NCI-H2227 treated with DMSO at 0.1 percent for 48 hours (cell line): ENCODE measurements at regions not wholly inside any gene's neighbourhood (a gene's known extent, or its start where the extent isn't known, plus 50 kb on each side); places are given as distances from the start of the nearest gene placed in this dataset.

Experiments
- DNase-seq: peaks from one replicate; lab custom pipeline; 2025; lab: John Stamatoyannopoulos, UW

DNA sequence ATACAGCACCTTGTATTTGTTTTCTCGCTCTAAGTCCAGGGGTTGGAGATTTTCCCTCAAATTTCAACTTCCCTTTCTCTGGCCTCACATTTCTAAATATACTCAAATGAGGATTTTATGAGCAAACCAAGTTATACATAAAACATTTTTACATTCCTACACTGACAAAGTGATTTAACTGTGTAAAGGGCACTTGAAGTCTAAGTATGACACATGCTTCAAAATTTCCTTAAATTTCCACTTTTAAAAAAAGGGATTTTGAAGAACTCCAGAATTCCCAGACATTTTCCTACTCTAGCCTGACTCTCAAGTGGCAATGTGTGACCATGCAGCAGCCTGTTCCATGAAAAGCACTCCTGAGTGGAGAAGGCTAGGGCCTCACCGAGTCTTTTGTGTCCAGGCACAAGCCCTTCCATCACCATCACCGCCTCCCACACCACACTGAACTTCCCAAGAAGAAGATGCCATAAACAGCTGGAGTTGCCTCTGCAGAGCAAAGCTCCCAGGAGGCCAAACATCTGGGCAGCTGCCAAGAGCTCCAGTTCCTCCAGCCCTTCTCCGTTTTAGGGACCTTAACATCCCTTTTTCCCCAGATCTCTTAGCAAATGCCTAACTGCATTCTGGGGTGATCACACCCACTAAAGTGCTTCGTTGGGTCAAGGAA lies 68.9 kb downstream of the NCR2 start:
- no peak for DNase-seq

DNA sequence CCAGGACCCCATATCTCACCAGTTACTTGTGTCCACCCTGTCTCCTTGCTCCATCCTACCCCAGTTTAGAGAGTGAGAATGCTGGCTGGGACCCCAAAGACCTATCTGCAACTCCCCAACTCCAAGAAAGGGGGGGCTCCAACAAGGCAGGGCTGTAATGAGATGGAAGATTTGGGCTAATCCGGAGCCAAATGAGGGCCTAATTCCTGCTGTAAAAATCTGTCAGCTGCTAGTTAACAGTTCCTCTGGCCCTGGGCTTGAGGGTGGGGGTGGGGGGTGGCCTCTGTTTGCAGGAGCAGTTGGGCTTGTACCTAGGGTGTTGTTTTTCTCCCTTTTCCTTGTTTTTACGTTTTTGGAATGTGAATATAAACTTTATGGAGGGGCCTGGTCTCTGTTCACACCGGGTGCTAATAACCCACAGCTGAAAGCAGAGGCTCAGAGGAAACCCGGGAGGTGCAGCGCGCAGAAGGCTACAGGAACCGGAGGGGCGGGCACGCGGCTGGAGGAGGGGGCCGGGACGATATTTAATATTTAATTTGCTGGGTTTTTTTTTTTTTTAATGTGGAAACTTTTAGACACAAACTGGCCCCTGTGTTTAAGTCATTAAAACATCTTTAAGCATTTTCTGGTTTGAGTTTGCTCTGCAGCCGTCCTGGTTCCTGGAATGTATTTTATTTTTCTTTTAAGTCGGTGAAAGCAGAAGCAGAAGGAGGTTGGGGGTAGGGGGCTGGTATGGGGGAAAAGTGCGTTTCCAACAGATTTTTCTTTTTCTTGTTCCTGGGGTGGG lies 70.7 kb downstream of the NCR2 start:
- no peak for DNase-seq

DNA sequence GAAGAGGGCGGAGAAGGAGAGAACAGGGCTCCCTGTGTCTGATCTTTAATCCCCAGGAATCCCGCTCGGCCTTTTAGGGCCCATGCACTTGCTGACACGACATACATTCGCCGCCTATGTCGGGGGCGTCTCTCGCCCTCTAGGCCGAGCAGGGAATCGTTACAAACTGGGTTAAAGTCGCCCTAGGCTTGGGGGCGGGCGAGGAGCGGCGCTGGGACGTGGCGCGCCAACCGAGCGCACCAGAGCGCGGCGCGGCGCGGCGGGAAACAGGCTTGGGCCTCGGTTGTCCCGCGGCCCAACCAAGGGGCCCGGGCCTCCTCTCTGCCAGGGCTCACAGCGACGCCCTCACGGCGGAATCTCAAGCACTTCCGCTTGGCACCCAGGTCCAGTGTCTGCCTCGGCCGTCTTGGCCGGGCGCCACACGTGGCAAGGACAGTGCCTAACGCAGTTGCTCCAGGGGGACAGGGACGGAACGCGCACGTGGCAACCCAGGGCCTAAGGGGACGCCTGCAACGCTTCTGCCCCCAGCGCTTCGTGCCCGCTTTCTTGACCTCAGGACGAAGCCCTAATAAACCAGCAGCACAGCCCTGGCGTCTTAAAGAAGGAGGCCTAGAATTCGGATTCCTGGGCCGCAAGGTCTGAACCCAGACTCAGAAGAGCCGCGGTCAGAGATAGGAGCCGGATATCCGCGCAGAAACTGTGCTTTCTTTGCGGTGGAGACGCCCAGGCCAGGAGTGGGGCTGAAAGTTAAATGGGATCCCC lies 71.5 kb downstream of the NCR2 start:
- no peak for DNase-seq

- DNase-seq, result no peak
Measured at GRCh38 chr6:41408576-41408975, 73.2 kb downstream of the NCR2 start.

GRCh38 chr6:41408982-41409381 lies 73.6 kb downstream of the NCR2 start:
- DNase-seq, result no peak

DNA sequence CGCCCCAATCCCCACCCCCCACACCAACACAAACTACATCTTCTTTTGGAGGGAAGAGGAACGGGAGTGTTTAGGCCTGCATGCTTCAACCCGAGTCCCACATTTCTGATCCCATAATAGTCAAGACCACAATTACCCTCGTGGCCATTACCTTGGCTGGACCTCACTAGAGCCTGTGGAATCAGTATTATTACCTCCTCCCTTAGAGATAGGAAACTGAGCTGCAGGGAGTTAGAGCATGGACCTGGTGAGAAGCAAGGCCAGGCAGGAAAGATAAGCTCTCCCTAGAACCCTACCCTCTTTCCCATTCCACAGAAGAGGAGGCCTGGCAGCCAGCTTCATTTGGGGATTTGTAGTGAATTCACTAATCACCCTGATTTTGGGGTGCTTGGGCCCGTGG lies 74.1 kb downstream of the NCR2 start:
- DNase-seq, result no peak

DNA sequence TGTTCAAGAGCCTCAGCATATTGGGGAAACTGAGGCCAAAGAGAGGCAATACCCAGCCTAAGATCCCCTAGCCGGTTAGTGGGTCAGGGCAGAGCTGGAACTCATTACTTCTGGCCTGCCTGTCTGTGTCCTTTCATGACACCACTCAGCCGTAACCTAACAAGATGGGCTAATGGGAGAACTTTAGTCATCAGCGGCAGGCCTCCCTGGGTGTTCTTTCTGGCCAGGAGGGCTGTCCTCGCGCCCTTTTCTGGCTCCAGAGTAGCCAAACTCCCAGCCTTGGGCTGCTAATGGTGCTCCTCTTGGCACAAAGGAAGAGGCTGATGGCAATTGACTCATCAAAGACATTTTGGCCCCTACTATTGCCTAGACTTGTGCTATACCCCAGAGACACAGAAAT lies 76.6 kb downstream of the NCR2 start:
- DNase-seq, result no peak

DNA sequence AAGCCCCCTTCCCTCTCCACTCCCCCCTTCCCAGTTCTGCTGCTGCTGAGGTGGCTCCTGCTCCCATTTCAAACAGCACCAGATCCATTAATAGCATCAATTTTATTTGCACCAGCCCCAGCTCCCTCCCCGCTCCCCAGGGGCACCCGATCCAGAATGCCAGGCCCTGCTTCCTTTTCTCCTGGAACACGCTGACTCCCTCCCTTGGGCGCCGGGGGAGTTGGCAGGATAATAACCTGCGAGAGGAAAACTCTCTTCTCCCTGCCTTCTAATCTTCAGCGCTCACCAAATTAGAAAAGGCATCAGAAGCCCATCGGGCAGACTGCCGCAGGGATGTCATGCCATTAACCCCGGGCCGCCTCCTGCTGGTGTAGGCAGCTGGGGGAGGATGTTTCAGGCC lies 77.8 kb downstream of the NCR2 start:
- DNase-seq, result no peak

DNA sequence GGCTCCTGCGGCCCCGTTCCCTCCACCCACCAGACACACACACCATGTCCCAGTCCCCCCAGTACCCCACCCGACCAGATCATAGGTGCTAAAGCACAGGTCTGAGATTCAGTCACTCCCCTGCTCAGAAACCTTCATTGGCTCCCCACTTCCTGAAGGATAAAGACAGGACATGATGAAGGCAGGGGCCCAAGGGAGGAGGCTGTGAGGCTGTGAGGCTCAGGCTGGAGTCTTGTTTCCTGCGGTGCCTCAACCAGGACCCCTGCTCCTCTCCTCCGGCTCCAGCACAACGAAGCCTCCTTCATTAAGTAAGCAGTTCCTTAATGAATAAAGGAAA lies 81.1 kb downstream of the NCR2 start:
- DNase-seq, result no peak

DNA sequence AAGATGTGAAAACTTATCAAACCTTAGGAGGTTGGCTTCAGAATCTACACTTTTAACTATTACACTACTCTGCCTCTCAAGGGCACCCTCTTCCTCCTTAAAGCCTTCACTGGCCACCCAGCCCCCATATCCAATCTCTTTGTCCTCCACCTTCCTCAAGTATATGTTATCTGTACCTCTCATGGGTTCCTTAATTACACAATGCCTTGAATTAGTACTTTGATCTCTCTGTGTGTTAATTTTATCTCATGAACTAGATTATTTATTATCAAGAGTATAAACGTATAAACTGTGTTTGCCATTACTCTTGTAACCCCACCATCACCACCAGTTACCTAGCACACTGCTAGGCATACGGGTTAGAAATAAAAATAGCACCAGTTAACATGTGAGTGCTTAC lies 83.3 kb downstream of the NCR2 start:
- DNase-seq, result no peak

GRCh38 chr6:41419385-41419784 lies 84.0 kb downstream of the NCR2 start:
- DNase-seq, result no peak

DNA sequence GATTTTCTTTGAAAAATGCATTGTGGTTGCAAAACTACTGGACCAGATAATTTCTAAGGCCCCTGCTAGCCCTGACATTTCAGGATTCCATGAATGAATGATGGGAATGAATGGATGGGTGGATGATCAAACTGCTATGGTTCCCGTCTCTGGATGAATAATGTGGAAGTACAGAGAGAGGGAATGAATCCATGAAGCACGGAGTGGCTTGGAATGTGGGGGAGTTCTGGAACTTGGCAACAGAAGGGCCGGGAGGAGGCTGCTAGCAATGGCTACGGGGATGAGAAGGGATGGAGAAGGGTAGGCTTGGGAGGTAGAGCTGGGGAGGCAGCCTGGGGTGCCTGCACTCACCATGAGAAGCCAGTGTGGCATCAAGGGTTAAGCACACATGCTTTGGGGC lies 84.8 kb downstream of the NCR2 start:
- DNase-seq, result no peak

DNA sequence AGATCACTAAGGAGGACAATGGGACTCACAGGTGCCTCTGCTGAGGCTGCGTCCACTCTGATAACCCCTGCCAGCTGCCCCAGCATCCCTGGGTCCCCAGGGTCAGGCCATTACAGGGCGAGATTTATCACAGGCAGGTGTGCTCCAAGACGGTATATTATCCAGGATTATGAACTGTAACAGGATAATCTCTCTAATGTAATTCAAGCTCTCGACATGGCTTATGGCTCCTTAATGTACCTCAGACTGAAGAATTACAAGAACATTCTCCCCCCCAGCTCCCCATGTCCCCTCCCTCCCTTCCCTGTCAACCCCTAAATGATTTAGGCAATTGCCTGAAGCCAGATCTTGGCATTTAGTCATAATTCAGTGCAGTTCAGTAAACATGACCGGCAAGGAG lies 86.8 kb downstream of the NCR2 start:
- no peak for DNase-seq

DNA sequence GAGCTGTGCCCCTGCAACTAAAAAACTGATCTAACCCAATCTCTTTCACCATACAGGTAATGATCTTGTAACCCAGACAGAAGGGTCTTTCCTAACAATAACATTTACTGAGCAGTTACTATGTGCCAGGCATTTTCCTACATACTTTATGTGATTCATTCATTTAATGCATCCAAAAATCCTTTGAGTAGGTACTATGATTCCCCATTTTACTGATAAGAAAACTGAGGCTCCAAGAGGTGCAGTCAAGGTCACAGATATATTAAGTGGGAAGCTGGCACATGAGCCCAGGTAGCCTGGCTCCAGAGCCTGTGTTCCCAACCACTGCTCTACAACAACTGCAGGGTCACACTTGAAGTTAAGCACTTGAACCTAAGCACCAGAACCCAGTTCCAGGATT lies 87.6 kb downstream of the NCR2 start:
- DNase-seq, result no peak

DNA sequence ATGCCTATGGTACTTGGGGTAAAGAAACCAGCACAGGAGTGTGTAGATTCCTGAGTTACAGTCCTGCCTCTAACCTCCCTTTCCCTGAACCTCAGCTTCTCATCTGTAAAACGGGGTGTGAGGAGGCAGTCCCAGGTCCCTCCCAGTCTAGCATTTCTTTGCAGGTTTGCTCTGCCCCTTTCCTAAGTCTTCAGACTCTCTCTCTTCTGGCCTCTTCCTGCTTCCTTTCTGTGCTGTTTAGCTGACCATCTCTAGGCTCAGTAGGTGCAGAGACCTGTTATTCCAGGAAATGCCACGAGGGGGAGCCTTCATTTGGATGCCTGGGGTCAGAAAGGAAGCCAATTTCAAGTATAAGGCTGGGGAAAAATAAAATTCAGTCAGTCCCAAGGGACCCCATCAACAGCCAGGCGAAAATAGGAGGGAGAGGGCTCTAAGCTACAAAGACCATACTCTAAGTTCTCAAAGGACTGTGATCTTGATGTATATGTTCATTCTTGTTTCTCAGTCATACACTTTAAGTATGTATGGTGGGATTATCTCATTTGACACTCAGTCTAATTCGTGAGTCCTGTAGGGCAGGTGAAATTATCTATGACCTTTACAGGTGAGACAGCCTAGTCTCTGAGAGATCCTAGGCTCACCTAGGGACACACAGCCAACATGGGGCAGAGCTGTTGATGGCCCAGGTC lies 89.1 kb downstream of the NCR2 start:
- DNase-seq, result peak; percentile 49

DNA sequence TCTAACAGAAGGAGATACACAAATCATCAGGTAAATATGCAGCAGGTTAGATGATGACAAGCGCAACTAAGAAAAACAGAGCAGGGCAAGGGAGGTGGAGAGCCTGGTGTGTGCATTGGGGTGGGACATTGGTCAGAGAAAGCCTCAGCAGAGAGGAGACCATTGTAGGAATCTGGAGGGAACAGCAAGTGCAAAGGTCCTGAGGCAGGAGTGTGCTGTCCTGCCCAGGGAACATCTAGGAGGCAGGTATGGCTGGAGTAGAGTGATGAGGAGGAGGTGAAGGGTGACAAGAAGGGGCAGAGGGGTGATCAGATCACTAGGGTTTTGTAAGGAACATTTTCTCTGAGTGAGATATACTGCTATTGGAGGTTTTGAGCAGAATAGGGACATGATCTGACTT lies 90.1 kb downstream of the NCR2 start:
- DNase-seq, result no peak

GRCh38 chr6:41426438-41426851 lies 91.0 kb downstream of the NCR2 start:
- no peak for DNase-seq

GRCh38 chr6:41426888-41427641 lies 91.7 kb downstream of the NCR2 start:
- no peak for DNase-seq

- DNase-seq, result no peak
Measured at GRCh38 chr6:41427642-41428335, 92.4 kb downstream of the NCR2 start.

GRCh38 chr6:41428336-41428995 lies 93.1 kb downstream of the NCR2 start:
- DNase-seq, result no peak

DNA sequence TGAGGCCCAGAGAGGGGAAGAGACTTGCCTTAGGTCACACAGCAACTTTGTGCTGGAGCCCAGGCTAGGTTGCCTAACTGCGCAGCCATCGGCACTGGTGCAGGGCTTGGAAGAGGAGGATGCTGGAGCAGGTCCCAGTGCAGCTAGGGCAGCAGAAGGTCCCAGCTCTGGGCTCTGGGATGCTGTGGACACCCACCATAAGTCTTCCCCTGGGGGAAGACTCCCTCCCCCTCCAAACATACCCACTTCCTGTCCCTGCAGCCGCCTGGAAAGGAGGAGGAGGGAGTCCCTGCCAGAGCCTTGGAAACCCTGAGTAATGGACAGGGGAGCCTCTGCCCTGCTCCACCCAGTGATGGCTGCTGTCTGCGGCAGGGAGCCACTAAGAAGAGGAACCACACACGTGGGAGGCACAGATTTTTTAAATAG lies 93.6 kb downstream of the NCR2 start:
- no peak for DNase-seq
